HEK293T (cell line): ENCODE measurements at regions not wholly inside any gene's neighbourhood (a gene's known extent, or its start where the extent isn't known, plus 50 kb on each side); places are given as distances from the start of the nearest gene placed in this dataset.

Experiments used
- BHLHE40 ChIP-seq: fragments of 450-650 bp; IDR thresholded peaks from 2 replicates; pipeline ENCODE4 v1.6.1; 2016; ENCODE audit warnings: mild to moderate bottlenecking, moderate library complexity, borderline replicate concordance
- FOXA1 ChIP-seq: fragments of 450-650 bp; IDR thresholded peaks from 2 replicates; pipeline ENCODE4 v1.6.1; 2016; ENCODE audit warnings: mild to moderate bottlenecking
- FOXK2 ChIP-seq: fragments of 450-650 bp; IDR thresholded peaks from 2 replicates; pipeline ENCODE4 v1.6.1; 2016; ENCODE audit warnings: mild to moderate bottlenecking
- FOXM1 ChIP-seq: fragments of 450-650 bp; IDR thresholded peaks from 2 replicates; pipeline ENCODE4 v1.6.1; 2017; ENCODE audit warnings: mild to moderate bottlenecking, borderline replicate concordance
- HDGF ChIP-seq: fragments of 450-650 bp; IDR thresholded peaks from 2 replicates; pipeline ENCODE4 v1.6.1; 2017; ENCODE audit warnings: antibody characterized with exemption, borderline replicate concordance
- L3MBTL2 ChIP-seq: fragments of 450-650 bp; conservative IDR thresholded peaks from 2 replicates; pipeline ENCODE4 v1.6.1; 2016; ENCODE audit warnings: mild to moderate bottlenecking
- LEF1 ChIP-seq: fragments of 450-650 bp; IDR thresholded peaks from 2 replicates; pipeline ENCODE4 v1.6.1; 2017; ENCODE audit warnings: mild to moderate bottlenecking, borderline replicate concordance
- PKNOX1 ChIP-seq: fragments of 450-650 bp; IDR thresholded peaks from 2 replicates; pipeline ENCODE4 v1.6.1; 2016
- SP1 ChIP-seq: fragments of 450-650 bp; IDR thresholded peaks from 2 replicates; pipeline ENCODE4 v1.6.1; 2017
- SUZ12 ChIP-seq: fragments of 450-650 bp; IDR thresholded peaks from 2 replicates; pipeline ENCODE4 v1.6.1; 2016; ENCODE audit warnings: mild to moderate bottlenecking
- TARDBP ChIP-seq: fragments of 450-650 bp; IDR thresholded peaks from 2 replicates; pipeline ENCODE4 v1.6.1; 2016
- ZNF384 ChIP-seq: fragments of 450-650 bp; IDR thresholded peaks from 2 replicates; pipeline ENCODE4 v1.6.1; 2016

DNA sequence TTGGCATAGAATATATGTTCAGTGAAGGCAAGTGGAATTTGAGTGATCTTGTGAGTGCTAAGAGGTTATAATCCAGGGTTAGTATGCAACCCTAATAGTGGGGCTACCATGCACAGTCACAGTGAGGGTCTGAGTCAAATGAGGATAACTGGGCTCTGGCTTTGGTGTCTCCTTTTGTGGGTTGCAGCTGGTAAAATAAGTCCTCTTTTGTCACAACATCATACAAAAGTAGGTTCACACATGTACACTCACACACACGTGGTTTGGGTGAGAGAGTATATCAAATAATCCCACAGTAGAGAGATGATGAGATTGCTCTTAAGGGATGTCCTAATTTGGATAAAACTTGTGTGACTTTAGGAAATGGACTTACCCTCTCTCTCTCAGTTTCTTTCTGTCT lies 79.6 kb upstream of the EOLA2 start:
- TF ChIP-seq BHLHE40 = no peak
- TF ChIP-seq PKNOX1 = no peak
- TF ChIP-seq SP1 = no peak
- no peak for TF ChIP-seq FOXA1
- TF ChIP-seq ZNF384 = no peak
- no peak for TF ChIP-seq L3MBTL2
- no peak for TF ChIP-seq FOXM1
- TF ChIP-seq LEF1 = no peak
- no peak for TF ChIP-seq FOXK2
- TF ChIP-seq SUZ12 = no peak
- no peak for TF ChIP-seq TARDBP
- no peak for TF ChIP-seq HDGF
